Left forelimb (tissue), 1 donor: ENCODE measurements at regions not wholly inside any gene's neighbourhood (a gene's known extent, or its start where the extent isn't known, plus 50 kb on each side); places are given as distances from the start of the nearest gene placed in this dataset.

ENCODE experiments used
- DNase-seq: peaks from one replicate; pipeline ENCODE4 v3.0.0-alpha.2; 2018; ENCODE audit warnings: low spot score

GRCh38 chr22:27685970-27686369, 115.6 kb downstream of the MN1 start:
- no peak for DNase-seq

DNA sequence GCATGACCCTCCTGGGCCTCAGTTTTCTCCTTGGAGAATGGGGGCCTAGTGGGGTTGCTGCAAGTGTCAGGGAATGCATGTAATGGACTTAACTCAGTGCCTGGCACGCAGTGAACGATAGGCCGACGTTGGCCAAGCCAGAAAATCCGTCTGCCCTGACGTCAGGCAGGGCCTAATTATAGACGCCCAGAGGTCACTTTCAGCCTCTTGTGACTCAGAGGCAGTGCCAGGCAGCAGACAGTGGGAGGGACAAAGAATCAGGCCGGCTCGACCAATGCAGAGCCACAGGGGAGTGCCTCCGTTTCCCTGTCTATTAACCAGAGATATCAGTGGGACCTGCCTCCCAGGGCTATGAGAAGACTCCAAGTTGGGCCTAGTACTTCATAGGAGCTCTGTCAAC, 115.0 kb downstream of the MN1 start:
- DNase-seq: no peak

- DNase-seq: no peak
Measured at GRCh38 chr22:27687984-27688545, 113.5 kb downstream of the MN1 start.

DNA sequence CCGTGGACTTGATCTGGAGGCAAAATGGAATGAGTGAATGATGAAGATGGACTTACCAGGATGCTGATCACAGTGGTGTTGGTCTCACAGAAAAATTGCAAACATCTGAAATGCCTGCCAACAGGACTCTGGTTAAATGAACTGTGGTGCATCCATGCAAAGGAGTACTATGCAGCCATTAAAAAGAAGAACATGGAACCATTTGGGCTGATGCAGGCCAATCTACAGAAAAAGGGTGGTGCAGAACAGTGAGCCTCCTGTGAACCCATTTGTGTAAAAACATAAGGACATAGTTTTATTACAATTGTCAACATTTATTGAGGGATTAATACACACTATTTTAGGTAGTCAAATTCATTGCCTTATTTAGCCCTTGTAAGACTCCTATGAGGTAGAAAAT, 111.9 kb downstream of the MN1 start:
- no peak for DNase-seq

- DNase-seq: no peak
Measured at GRCh38 chr22:27690599-27690998, 111.0 kb downstream of the MN1 start.

DNA sequence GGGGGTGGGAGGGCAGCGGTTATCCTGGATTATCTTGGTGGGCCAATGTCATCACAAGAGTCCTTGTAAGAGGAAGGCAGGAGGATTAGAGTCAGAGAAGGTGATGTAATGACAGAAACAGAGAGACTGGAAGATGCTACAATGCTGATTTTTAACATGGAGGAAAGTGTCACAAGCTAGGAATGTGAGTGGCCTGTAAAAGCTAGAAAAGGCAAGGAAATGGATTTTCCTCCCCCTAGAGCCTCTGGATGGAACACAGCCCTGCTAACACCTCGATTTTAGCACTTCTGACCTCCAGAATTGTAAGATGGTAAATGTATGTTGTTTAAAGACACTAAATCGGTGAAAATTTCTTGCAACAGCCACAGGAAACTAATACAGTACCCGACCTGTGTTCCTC, 109.3 kb downstream of the MN1 start:
- no peak for DNase-seq

GRCh38 chr22:27695925-27696324, 105.6 kb downstream of the MN1 start:
- no peak for DNase-seq

DNA sequence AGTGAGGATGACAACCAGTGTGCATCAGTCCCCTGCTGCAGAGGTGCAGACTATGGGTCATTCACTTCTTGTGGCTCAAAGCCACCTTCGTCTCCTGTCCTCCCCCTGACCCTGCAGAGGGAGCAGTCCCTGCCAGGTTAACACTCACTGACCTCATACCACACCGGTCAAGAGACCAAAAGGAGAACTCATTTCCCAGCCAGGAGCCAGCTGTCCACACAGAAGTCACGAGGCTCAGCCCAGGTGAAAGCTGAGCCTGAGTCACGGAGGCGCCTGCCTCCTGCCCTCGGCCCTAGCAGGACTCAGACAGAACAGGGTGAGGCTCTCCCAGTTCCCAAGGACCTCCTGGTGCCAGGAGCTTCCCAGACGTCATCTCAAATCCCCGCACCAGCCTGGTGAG, 103.7 kb downstream of the MN1 start:
- no peak for DNase-seq
